Vagina (tissue), 2 donors: ENCODE measurements at regions not wholly inside any gene's neighbourhood (a gene's known extent, or its start where the extent isn't known, plus 50 kb on each side); places are given as distances from the start of the nearest gene placed in this dataset.

Source experiments
- POLR2A ChIP-seq, 2 donors: fragments of 450-650 bp; IDR thresholded peaks; one replicate each; pipeline ENCODE4 v1.6.1; 2017; ENCODE audit warnings: antibody characterized with exemption in 2 of 2, mild to moderate bottlenecking in 2 of 2, moderate library complexity in 2 of 2
- TF ChIP-seq, protein P1 (sequence below), 3 experiments: fragments of 450-650 bp in 2 of 3; fragments of 200-600 bp in 1 of 3; sonication (generic) in 1 of 3; IDR thresholded peaks; one replicate each; pipeline ENCODE4 v1.5.1; 2017 to 2019; ENCODE audit warnings: antibody characterized with exemption in 3 of 3, mild to moderate bottlenecking in 2 of 3, moderate library complexity in 2 of 3

DNA sequence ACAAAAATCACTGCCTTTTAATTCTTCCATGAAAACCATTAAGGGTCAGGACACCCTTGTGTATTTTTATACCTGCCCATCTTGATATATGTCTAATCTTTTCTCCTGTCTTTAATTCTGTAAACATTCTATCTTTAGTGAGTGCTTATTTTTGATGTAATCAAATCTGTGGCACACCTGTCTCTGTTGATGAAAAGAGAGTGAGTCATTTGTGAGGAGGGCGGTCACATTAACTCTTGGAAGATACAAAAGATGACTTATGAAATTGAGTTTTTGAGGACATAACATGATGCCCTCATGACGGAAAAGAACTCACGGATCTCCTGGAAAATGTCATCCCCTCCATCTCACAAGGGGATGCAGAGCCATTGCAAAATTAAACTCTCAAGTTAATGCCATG, 206.5 kb upstream of the PGR start:
- TF ChIP-seq, protein P1, sequence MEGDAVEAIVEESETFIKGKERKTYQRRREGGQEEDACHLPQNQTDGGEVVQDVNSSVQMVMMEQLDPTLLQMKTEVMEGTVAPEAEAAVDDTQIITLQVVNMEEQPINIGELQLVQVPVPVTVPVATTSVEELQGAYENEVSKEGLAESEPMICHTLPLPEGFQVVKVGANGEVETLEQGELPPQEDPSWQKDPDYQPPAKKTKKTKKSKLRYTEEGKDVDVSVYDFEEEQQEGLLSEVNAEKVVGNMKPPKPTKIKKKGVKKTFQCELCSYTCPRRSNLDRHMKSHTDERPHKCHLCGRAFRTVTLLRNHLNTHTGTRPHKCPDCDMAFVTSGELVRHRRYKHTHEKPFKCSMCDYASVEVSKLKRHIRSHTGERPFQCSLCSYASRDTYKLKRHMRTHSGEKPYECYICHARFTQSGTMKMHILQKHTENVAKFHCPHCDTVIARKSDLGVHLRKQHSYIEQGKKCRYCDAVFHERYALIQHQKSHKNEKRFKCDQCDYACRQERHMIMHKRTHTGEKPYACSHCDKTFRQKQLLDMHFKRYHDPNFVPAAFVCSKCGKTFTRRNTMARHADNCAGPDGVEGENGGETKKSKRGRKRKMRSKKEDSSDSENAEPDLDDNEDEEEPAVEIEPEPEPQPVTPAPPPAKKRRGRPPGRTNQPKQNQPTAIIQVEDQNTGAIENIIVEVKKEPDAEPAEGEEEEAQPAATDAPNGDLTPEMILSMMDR (IDR thresholded peaks at IDR 0.05), result no peak
- TF ChIP-seq POLR2A (IDR thresholded peaks at IDR 0.05), result no peak
